Upper lobe of right lung (tissue), 1 donor: ENCODE measurements at regions not wholly inside any gene's neighbourhood (a gene's known extent, or its start where the extent isn't known, plus 50 kb on each side); places are given as distances from the start of the nearest gene placed in this dataset.

ENCODE experiments used
- ATAC-seq: fragments of 200-7000 bp; cut with Tn5 transposase; one replicate; pipeline ENCODE4 v1.9.1; 2020; ENCODE audit warnings: mild to moderate bottlenecking, moderate library complexity
- DNase-seq: peaks from one replicate; pipeline ENCODE4 v3.0.0-alpha.2; 2020
- H3K27ac ChIP-seq: fragments of 200-600 bp; one replicate; pipeline ENCODE4 v1.8.0; 2022
- H3K27me3 ChIP-seq: fragments of 200-600 bp; one replicate; pipeline ENCODE4 v1.8.0; 2022; ENCODE audit warnings: mild to moderate bottlenecking
- H3K36me3 ChIP-seq: fragments of 200-600 bp; one replicate; pipeline ENCODE4 v1.8.0; 2022
- H3K4me1 ChIP-seq: fragments of 200-600 bp; one replicate; pipeline ENCODE4 v1.8.0; 2022
- H3K4me3 ChIP-seq: fragments of 200-600 bp; one replicate; pipeline ENCODE4 v1.8.0; 2022; ENCODE audit warnings: mild to moderate bottlenecking
- H3K9me3 ChIP-seq: fragments of 200-600 bp; one replicate; pipeline ENCODE4 v1.8.0; 2022
- intact Hi-C: fragments of 100-400 bp; cut with DNase I; formaldehyde crosslinking; loops from one replicate; pipeline ENCODE4 v1.11.0; 2022
- TF ChIP-seq, protein P1 (sequence below): fragments of 200-600 bp; IDR thresholded peaks from one replicate; pipeline ENCODE4 v1.8.0; 2022; ENCODE audit warnings: antibody characterized with exemption
- donor health status: DM: no; HTN: yes; CAD: no; lungs with severe emphysema.

DNA sequence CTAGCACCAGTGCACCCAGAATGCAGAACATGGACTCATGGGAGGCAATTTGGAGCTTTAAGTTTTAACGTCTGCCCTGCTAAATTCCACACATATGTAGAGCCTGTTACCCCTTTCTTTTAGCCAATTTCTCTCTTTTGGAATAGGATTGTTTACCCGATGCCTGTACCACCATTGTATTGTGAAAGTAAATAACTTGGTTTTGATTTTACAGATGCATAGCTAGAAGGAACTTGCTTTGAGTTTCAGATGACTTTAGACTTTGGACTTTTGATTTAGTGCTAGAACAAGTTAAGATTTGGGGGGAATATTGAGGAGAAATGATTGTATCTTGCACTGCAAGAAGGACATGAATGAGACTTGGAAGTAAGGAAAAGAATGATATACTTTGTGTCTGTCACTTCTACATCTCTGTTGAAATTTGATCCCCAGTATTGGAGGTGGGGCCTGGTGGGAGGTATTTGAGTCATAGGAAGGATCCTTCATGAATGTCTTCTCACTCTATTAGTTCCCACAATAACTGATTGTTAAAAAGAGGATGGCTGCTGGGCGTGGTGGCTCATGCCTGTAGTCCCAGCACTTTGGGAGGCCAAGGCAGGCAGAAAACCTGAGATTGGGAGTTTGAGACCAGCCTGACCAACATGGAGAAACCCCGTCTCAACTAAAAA lies 794.8 kb upstream of the LCORL start:
- H3K4me1 ChIP-seq: no peaks in the 10 kb centered on the region
- DNase-seq (no peak), ATAC-seq (no peak)
- H3K27ac ChIP-seq: no peak overlapping the region
- no peak overlapping the region for H3K4me3 ChIP-seq
- intact Hi-C loops: no loop called here
- H3K27me3 ChIP-seq: no peaks in the 10 kb centered on the region
- TF ChIP-seq, protein P1, sequence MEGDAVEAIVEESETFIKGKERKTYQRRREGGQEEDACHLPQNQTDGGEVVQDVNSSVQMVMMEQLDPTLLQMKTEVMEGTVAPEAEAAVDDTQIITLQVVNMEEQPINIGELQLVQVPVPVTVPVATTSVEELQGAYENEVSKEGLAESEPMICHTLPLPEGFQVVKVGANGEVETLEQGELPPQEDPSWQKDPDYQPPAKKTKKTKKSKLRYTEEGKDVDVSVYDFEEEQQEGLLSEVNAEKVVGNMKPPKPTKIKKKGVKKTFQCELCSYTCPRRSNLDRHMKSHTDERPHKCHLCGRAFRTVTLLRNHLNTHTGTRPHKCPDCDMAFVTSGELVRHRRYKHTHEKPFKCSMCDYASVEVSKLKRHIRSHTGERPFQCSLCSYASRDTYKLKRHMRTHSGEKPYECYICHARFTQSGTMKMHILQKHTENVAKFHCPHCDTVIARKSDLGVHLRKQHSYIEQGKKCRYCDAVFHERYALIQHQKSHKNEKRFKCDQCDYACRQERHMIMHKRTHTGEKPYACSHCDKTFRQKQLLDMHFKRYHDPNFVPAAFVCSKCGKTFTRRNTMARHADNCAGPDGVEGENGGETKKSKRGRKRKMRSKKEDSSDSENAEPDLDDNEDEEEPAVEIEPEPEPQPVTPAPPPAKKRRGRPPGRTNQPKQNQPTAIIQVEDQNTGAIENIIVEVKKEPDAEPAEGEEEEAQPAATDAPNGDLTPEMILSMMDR: no peak
- H3K36me3 ChIP-seq: no peaks in the 10 kb centered on the region
- H3K9me3 ChIP-seq: no peaks in the 10 kb centered on the region

DNA sequence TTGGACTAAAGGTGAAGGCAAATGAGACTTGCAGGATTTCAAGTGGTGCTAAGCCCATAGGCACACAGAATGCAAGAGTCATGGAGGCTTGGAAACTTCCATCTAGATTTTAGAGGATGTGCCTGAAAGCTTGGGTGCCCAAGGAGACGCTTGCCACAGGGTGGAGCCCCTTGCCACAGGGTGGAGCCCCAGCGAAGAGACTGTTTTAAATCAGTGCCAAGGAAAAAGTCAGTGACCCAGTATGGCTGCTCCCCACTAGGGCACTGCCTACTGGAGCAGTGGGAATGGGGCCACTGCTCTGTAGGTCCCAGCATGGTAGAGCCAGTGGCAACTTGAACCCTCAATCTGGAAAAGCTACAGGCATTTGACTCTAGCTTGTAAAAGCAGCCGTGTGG lies 794.2 kb upstream of the LCORL start:
- no peaks in the 10 kb centered on the region for H3K9me3 ChIP-seq
- ATAC-seq (no peak), DNase-seq (no peak)
- H3K4me1 ChIP-seq: no peaks in the 10 kb centered on the region
- no peaks in the 10 kb centered on the region for H3K36me3 ChIP-seq
- TF ChIP-seq, protein P1: no peak
- intact Hi-C loops: no loop called here
- no peaks in the 10 kb centered on the region for H3K27me3 ChIP-seq
- no peak overlapping the region for H3K27ac ChIP-seq
- no peak overlapping the region for H3K4me3 ChIP-seq

DNA sequence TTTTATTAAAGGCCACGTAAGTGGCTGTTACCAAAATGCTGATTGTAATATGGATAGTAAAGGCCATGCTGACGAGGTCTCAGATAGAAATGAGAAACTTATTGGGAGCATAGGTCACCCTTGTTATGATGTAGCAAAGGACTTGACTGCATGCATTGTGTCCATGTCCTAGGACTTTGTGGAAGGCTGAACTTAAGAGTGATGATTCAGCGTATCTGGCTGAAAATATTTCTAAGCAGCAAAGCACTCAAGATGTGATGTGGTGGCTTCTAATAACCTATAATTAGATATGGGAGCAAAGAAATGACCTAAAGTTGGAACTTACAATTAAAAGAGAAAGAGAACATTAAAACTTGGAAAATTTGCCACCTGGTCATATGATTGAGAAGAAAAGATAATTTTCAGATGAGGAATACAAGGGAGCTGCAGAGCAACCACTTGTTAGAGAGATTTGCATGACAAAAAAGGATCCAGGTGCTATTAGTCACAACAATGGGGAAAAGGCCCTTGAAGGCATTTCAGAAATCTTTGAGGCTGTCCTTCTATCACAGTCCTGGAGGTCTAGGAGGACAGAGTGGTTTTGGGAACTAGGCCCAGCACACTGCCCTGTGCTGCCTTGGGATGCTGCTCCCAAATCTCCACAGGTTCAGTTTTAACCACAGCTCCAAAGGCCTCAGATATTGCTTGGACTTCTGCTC lies 793.7 kb upstream of the LCORL start:
- Histone ChIP-seq H3K4me1 (no peaks in the 10 kb centered on the region), H3K27me3 (no peaks in the 10 kb centered on the region), H3K4me3 (no peak overlapping the region), H3K9me3 (no peaks in the 10 kb centered on the region), H3K36me3 (no peaks in the 10 kb centered on the region), H3K27ac (no peak overlapping the region)
- ATAC-seq (no peak), DNase-seq (no peak)
- intact Hi-C loops: no loop called here
- TF ChIP-seq, protein P1: no peak

DNA sequence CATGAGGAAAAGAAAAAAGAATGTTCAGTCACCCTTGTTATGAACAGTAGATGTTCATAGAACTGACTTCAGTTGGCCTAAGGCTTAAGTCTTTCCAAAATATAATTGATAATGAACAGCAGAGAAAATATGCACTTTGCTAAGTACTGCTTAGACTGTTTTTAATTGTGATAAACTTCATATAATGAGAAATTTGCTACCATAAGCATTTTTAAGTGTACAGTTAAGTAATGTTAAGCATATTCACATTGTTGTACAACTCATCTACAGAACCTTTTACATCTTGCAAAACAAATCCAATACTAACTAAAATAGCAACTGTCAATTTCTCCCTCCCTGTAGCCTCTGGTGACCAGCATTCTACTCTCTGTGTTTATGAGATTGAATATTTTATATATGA lies 792.2 kb upstream of the LCORL start:
- no peaks in the 10 kb centered on the region for H3K9me3 ChIP-seq
- intact Hi-C loops: no loop called here
- DNase-seq: no peak
- ATAC-seq: no peak
- H3K27me3 ChIP-seq: no peaks in the 10 kb centered on the region
- TF ChIP-seq, protein P1: no peak
- no peaks in the 10 kb centered on the region for H3K36me3 ChIP-seq
- no peaks in the 10 kb centered on the region for H3K4me1 ChIP-seq
- H3K4me3 ChIP-seq: no peak overlapping the region
- no peak overlapping the region for H3K27ac ChIP-seq

DNA sequence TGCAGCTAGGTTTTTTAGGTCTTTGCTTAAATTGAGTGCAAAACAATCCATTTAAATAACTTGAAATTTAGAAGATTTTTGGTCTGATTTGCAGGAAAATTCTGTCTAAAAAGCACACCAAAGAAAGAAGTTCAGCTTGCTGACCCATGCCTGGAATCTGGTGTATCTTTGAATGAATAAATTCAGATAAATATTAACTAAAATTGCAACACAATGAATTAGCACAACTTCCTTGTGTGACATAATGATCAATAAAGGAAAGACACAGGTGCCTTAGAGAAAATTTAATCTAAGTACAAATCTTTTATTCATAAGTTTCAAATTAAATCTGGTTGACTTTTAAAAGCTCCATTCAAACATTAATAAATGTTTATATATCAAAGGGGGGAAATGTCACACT lies 791.5 kb upstream of the LCORL start:
- H3K9me3 ChIP-seq: no peaks in the 10 kb centered on the region
- no peak for DNase-seq
- H3K4me1 ChIP-seq: no peaks in the 10 kb centered on the region
- H3K4me3 ChIP-seq: no peak overlapping the region
- H3K27me3 ChIP-seq: no peaks in the 10 kb centered on the region
- H3K36me3 ChIP-seq: no peaks in the 10 kb centered on the region
- TF ChIP-seq, protein P1: no peak
- intact Hi-C loops: no loop called here
- H3K27ac ChIP-seq: no peak overlapping the region
- no peak for ATAC-seq
